GM21360 (cell line): ENCODE measurements at regions not wholly inside any gene's neighbourhood (a gene's known extent, or its start where the extent isn't known, plus 50 kb on each side); places are given as distances from the start of the nearest gene placed in this dataset.

Source experiments
- ATAC-seq: cut with Tn5 transposase; IDR thresholded peaks from one replicate; pipeline ENCODE4 v1.9.1; 2021; ENCODE audit warnings: mild to moderate bottlenecking, moderate library complexity; ENCODE audit not compliant: unreplicated experiment

- no peak for ATAC-seq
Measured at GRCh38 chr10:126783806-126784557, 113.5 kb upstream of the C10orf90 start.

GRCh38 chr10:126787201-126787600 is 116.7 kb upstream of the C10orf90 start:
- no peak for ATAC-seq

DNA sequence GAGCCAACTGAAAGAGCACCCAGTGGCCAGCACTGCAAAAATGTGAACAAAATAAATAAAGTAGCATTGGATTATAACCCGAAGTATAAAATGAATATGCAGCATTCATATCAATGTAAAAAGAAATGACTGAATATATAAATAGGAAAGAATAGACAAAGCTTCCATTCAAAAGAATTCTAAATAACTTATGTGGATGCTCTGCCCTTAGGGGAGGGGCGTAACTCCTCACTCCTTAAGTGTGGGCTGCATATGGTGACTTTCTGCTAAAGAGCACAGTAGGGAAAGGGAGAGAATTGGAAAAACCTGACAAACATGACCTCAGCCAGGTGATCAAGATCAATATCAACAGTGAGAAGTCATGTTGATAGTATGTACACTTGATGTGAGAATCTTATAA is 109.9 kb upstream of the DOCK1 start:
- no peak for ATAC-seq

GRCh38 chr10:126798649-126799048 is 106.6 kb upstream of the DOCK1 start:
- ATAC-seq = no peak

- no peak for ATAC-seq
Measured at GRCh38 chr10:126803394-126803793, 101.8 kb upstream of the DOCK1 start.

- no peak for ATAC-seq
Measured at GRCh38 chr10:126804396-126804795, 100.8 kb upstream of the DOCK1 start.

DNA sequence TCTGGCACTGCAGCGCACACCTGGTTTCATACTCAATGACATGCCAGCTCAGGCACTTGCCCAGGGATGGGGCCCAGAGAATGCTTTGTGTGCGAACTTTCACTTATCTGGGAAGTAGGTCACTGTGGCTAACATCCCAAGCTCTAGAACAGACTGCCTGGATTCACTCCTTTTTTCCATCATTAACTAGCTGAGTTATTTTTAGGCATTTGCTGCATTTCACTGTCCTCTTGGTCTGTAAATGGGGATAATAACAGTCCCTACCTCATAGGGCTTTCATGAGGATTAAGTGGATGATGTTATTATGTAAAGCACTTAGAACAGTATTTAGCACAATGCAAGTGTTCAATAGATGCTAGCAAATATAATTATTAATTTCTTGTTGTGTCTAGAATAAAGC is 98.7 kb upstream of the DOCK1 start:
- ATAC-seq = no peak

- ATAC-seq = no peak
Measured at GRCh38 chr10:126806991-126807702, 98.1 kb upstream of the DOCK1 start.

DNA sequence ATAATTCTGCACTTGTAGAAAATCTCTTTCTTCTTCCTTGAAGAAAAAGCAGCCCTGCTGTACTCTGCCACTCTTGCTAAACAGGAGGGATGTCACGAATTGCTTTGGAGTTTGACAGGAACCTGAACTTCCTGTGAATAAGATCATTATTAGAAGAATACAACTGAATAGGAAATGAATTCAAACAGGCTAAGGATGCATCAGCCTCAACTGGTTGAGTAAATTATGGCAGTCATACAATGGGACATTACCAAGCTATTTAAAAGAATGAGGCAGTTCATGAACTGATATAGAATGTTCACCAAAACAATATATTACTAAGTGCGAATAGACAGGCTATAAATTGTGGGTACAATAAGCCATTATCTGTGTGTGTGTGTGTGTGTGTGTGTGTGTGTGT is 97.1 kb upstream of the DOCK1 start:
- ATAC-seq = no peak

- no peak for ATAC-seq
Measured at GRCh38 chr10:126813432-126813831, 91.8 kb upstream of the DOCK1 start.

GRCh38 chr10:126833542-126833941 is 71.7 kb upstream of the DOCK1 start:
- ATAC-seq = no peak

- no peak for ATAC-seq
Measured at GRCh38 chr10:126836009-126836408, 69.2 kb upstream of the DOCK1 start.

DNA sequence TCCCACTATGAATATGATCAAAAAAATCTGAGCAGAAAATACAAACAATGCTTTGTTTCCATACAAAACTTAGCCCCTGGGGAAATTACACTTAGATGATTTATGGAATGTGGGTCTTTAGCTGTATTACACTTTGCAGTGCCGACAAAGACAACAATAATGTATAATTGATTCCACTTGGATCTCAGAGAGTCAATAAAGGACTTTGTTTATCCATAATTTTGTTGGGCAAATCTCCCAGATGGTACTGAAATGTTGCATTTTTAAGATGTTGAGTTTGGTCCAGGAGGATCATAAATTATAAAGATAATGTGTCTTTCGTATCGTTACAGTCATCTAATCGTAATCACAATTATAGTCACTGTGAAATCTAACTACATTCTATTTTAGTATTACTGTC is 66.9 kb upstream of the DOCK1 start:
- no peak for ATAC-seq

DNA sequence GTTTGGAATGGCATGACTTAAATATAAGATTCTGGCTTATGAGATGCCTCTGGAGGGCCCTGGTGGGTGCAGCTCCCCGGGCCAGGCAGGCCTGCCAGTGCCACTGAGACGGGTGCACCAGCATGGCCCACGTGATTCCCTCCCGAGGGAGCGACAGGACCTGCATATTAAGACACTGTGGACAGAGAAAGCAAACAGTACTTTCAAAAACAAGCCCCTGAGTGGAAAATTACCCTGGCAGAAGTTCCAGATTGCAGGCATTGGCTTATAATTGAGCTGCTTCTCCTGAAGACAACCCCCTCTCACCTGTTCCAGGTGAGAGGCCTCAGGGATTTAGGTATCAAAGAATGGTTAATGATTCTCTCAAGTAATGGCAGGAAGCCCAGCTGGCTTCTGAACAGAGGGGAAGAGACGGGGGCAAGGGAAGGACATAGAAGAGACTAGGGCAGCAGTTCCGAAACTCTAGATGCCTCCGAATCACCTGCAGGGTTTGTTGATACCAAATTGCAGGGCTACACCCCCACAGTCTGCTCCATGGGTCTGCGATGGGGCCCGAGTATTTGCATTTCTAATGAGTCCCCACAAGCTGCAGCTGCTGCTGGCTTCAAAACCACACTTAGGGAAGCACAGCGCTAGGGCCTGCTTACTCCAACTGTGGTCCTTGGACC is 66.0 kb upstream of the DOCK1 start:
- ATAC-seq = no peak

DNA sequence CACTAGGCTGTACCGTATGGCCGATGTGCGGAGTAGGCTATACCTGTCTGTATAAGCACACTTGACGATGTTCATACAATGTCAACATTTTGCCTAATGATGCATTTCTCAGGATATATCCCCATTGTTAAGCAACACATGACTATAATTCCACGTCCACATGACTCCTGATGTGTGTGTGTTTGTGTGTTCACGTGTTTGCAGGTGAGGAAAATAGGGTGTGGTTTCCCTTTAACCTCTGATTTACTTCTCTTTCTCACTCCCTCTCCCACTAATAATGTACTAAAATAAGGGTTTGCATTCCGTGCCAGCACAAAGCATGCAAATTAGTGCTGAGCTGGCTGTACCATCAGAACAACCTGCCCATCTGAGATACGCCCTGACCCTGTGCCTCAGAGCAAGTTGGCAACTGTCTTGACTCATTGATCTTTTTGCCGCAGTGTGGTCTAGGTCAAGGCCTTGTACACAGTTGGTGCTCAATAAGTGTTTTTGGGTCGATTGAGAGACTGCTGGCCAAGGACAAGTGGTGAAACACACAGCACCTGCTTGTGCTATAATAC is 64.6 kb upstream of the DOCK1 start:
- ATAC-seq = no peak

DNA sequence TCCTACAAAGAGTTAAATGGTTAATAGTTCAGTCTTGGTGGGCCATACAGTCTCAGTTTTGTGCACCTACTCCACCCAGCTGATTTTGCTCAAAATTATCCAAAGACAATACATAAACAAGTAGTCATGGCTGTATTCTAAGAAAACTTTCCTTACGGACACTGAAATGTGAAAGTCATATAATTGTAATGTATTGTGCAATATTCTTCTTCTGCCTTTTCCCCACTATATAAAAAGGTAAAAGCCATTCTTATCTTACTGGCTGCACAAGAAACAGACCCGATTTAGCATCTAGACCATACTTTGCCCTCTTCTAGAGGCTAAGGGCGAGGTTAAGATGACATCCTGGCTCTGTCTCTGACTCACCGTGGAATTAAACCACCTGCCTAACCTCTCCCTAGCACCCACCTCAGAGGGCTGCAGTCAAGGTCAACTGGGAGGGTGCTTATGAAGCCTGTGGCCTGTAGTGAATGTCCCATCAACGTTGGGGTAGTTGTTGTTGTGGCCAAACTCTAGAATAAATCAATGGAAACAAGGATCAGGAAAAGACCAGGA is 63.8 kb upstream of the DOCK1 start:
- ATAC-seq = no peak

- no peak for ATAC-seq
Measured at GRCh38 chr10:126842356-126842755, 62.9 kb upstream of the DOCK1 start.

DNA sequence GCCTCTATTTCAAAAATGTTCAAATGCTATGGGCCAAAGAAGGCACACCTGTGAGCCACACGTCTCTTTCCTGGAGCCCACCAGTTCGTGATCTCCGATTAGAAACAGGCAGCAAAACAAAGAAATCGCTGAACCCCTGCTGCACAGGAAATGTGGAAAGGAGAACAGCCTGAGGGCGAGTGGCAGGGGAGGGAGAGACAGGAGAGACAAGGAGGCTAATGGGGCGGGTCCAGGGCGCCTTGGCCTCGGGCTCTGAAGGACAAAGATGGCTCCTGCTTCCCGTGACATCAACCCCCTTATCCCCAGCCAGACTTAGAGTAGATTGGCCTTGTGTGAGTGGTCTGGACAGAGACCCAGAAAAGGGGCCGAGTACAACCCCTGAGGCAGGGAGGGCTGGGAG is 62.4 kb upstream of the DOCK1 start:
- ATAC-seq = no peak

- ATAC-seq = no peak
Measured at GRCh38 chr10:126843299-126843934, 61.8 kb upstream of the DOCK1 start.

DNA sequence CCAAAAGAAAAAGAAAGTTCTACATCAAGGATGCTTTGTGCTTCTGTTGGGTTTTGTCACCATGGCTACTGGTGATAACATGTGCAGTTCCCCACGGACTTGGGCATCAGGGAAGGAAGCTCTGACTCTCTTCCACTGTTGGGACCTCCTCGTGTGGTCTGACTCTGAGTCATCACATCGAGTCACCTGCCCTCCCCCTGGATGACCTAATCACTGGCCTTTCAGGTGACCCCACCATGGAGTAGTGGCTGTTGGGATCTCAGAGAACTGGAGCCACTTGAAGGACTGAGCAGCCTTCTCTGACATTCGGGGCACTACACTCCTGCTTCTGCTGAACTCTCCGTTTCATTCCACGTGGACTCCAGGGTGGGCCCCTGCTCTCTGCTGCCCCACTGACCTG is 60.8 kb upstream of the DOCK1 start:
- ATAC-seq = no peak

DNA sequence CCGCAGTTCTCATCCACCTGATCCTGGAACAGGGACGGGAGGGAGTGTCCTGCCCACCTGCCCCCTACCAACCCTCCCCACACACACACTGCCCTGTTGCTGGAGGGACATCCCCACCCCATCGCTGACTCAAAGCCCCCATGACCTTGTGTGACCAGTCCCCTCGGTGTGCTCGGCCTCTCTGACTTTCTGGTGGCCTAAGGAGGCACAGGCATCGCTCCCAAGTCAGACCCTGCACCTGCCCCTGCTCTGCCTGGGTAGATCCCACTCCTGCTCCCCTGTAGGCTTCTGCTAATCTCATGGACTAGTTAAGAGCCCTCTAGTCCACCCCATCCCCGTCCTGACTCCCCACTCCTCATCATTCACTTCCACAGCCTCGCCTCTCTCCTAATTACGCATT is 58.8 kb upstream of the DOCK1 start:
- ATAC-seq = no peak
